ENCODE measurements at regions not wholly inside any gene's neighbourhood (a gene's known extent, or its start where the extent isn't known, plus 50 kb on each side); places are given as distances from the start of the nearest gene placed in this dataset.

- no peak overlapping the region for H3K27ac ChIP-seq (ENCODE audit: low read depth, low read length, poor library complexity, severe bottlenecking)
- H3K4me1 ChIP-seq (ENCODE audit: insufficient read depth, low read length, severe bottlenecking), result no peaks in the 10 kb centered on the region
- no peaks in the 10 kb centered on the region for H3K27me3 ChIP-seq (ENCODE audit: insufficient read depth, low read length)
- H3K9ac ChIP-seq (ENCODE audit: low read length), result no peak overlapping the region
- no peaks in the 10 kb centered on the region for H3K79me2 ChIP-seq (ENCODE audit: insufficient read depth, low read length)
- H3K9me2 ChIP-seq (ENCODE audit: low read depth, low read length), result no peaks in the 10 kb centered on the region
- H3K36me3 ChIP-seq (ENCODE audit: insufficient read depth, low read length), result no peaks in the 10 kb centered on the region
- H3K4me3 ChIP-seq (ENCODE audit: low read depth, low read length, poor library complexity, severe bottlenecking), result no peak overlapping the region
- no peaks in the 10 kb centered on the region for H3K9me3 ChIP-seq (ENCODE audit: low read length)
- no peak overlapping the region for H3K4me2 ChIP-seq (ENCODE audit: low read length)
- no peaks in the 10 kb centered on the region for H3F3A ChIP-seq (ENCODE audit: insufficient read depth, low read length)
- H2AFZ ChIP-seq (ENCODE audit: low read length), result no peak overlapping the region
- no peak for TF ChIP-seq CTCF (IDR thresholded peaks at IDR 0.05; ENCODE audit: low read length)
- no peak for TF ChIP-seq EZH2 (IDR thresholded peaks at IDR 0.05; ENCODE audit: borderline replicate concordance, low read length)
- H4K20me1 ChIP-seq (ENCODE audit: insufficient read depth, low read length), result no peaks in the 10 kb centered on the region
These were observed 116.1 kb upstream of the TUT7 start for GRCh38 chr9:86470326-86470725.

GRCh38 chr9:86469476-86470250 is 115.5 kb upstream of the TUT7 start:
- Histone ChIP-seq H3F3A (ENCODE audit: insufficient read depth, low read length) (no peaks in the 10 kb centered on the region), H3K79me2 (ENCODE audit: insufficient read depth, low read length) (no peaks in the 10 kb centered on the region), H3K36me3 (ENCODE audit: insufficient read depth, low read length) (no peaks in the 10 kb centered on the region), H3K9me3 (ENCODE audit: low read length) (no peaks in the 10 kb centered on the region), H2AFZ (ENCODE audit: low read length) (no peak overlapping the region), H3K4me1 (ENCODE audit: insufficient read depth, low read length, severe bottlenecking) (no peaks in the 10 kb centered on the region), H4K20me1 (ENCODE audit: insufficient read depth, low read length) (no peaks in the 10 kb centered on the region), H3K9ac (ENCODE audit: low read length) (no peak overlapping the region), H3K9me2 (ENCODE audit: low read depth, low read length) (no peaks in the 10 kb centered on the region), H3K4me3 (ENCODE audit: low read depth, low read length, poor library complexity, severe bottlenecking) (no peak overlapping the region), H3K27me3 (ENCODE audit: insufficient read depth, low read length) (no peaks in the 10 kb centered on the region), H3K4me2 (ENCODE audit: low read length) (no peak overlapping the region), H3K27ac (ENCODE audit: low read depth, low read length, poor library complexity, severe bottlenecking) (no peak overlapping the region)
- TF ChIP-seq EZH2 (IDR thresholded peaks at IDR 0.05; ENCODE audit: borderline replicate concordance, low read length) (no peak), CTCF (IDR thresholded peaks at IDR 0.05; ENCODE audit: low read length) (no peak)

- Histone ChIP-seq H3K9me2 (ENCODE audit: low read depth, low read length) (no peaks in the 10 kb centered on the region), H2AFZ (ENCODE audit: low read length) (no peak overlapping the region), H3K79me2 (ENCODE audit: insufficient read depth, low read length) (no peaks in the 10 kb centered on the region), H3K36me3 (ENCODE audit: insufficient read depth, low read length) (no peaks in the 10 kb centered on the region), H3K4me1 (ENCODE audit: insufficient read depth, low read length, severe bottlenecking) (no peaks in the 10 kb centered on the region), H4K20me1 (ENCODE audit: insufficient read depth, low read length) (no peaks in the 10 kb centered on the region), H3K4me3 (ENCODE audit: low read depth, low read length, poor library complexity, severe bottlenecking) (no peak overlapping the region), H3K9me3 (ENCODE audit: low read length) (no peaks in the 10 kb centered on the region), H3K27me3 (ENCODE audit: insufficient read depth, low read length) (no peaks in the 10 kb centered on the region), H3F3A (ENCODE audit: insufficient read depth, low read length) (no peaks in the 10 kb centered on the region), H3K9ac (ENCODE audit: low read length) (no peak overlapping the region), H3K4me2 (ENCODE audit: low read length) (no peak overlapping the region), H3K27ac (ENCODE audit: low read depth, low read length, poor library complexity, severe bottlenecking) (no peak overlapping the region)
- TF ChIP-seq CTCF (IDR thresholded peaks at IDR 0.05; ENCODE audit: low read length), result no peak
- TF ChIP-seq EZH2 (IDR thresholded peaks at IDR 0.05; ENCODE audit: borderline replicate concordance, low read length), result no peak
These were observed 110.0 kb upstream of the TUT7 start for GRCh38 chr9:86464242-86464641.

Data from OCI-LY1 (cell line).